Islet of Langerhans (tissue), 1 donor: ENCODE measurements at regions not wholly inside any gene's neighbourhood (a gene's known extent, or its start where the extent isn't known, plus 50 kb on each side); places are given as distances from the start of the nearest gene placed in this dataset.
A peak's percentile ranks its signal among the peaks of the same experiment; 100 is the strongest.

Experiments used
- FAIRE-seq: peaks from one replicate; lab custom pipeline; 2011; peaks lifted over from hg19 to GRCh38; lab: Jason Lieb, UNC

DNA sequence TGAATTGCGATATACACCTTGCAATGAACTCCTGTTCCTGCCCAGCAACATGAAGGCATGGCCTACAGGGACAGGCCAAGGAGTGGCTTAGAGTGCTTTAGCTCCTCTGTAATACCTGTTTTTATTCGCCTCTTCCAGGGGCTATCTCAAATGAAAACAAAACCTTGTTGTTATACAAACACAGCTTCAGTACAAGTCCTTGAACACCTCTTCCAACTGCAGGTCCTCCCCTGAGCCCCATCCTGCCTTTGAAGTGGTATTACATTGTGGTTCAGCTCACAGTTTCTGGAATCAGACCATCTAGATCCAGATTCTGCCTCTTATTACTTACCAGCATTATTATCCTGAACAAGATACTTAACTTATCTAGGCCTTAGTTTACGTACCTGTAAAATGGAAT lies 83.0 kb upstream of the HNRNPA3 start:
- FAIRE-seq, result no peak

DNA sequence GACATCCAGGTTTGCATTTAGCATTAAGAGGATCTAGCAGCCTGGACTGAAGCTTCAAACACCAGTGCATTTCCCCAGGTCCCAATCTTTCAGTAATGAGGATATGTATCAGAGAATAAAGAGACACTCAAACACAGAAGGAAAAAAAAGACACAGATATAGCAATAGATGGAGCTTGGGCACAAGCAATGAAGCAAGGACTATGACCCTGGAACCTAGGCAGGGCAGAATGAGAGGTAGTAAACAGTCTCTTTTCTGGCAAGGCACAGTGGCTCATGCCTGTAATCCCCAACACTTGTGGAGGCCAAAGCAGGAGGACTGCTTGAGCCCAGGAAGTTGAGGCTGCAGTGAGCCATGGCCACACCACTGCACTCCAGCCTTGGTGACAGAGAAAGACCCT lies 80.7 kb upstream of the HNRNPA3 start:
- FAIRE-seq, result no peak

DNA sequence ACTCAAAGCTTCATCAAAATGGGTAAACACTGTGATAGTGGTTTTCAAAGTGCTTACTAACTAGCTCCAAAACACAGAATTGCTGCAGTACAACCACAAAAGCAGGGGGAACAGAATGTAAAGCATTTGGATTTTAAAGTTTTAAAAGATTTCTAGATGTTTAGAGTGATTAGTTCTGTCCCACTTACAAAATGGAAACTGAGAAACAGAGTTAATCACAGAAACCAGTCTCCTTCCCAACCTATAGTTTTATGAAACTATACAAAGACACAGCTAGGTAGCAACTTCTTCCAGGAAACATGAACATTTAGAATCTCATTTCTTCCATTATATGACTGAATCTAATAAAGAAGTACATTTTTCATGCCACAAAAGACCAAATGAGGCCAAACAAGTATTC lies 73.8 kb upstream of the HNRNPA3 start:
- FAIRE-seq, result no peak

DNA sequence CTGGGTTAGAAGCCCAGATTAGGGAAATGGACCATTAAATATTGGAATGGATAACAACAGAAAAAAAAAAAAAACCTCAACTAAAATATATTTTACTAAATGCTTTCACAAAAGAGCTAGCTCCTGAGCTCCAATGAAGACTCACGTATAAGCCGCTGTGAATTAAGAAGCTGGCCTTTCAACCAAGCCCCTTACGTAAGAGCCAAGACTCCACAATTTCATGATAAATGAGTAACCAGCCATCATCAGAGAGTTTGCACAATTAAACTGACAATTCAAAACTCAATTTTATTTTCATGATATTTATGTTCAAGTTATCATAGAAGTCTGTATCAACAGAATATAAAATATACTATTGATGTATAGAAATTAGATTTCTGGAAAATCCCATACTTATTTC lies 70.7 kb upstream of the HNRNPA3 start:
- FAIRE-seq, result no peak

DNA sequence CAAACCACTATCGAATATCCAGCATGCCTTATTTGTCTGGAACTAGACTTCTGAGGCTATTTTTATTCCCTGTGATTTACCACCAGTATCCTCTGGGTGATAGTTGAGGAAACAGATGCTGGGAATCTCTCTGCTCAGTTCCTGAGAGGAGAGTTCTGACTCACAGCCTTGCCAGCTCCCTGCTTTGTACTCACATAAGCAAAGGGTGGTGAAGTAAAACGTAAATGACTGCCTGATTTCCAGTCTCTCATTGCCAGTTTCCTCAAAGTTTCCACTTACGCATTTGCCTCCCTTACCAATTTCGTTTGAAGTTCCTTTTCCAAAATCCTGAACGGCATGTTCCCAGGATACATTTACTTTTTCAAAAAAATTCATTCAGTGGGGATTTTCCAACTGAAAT lies 69.2 kb upstream of the HNRNPA3 start:
- FAIRE-seq, result no peak

DNA sequence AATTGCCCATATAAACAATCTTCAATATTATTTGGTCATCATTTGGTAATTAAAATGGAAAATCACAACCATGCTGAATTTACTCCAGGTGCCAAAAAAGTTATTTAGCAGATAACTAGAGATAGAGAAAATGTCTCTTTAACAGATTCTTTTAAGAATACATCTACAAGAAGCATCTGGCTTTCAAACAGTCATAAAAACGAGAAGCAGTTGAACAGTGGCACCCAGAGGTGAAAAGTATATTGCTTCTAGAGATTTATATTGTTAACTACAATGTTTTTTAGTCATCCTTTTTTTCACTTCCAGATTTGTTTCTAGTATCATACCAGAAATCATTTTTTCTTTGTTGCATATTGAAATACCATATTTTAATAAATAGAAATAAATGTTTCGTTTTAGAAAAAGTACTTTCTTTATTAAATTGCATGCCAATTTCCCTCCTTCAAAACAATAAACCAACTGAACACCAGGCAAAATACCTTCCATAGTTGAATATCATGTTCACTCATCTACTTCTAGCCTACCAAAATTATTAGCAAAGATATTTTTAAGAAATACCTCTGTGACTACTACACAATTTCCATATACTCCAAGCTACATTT lies 65.4 kb upstream of the HNRNPA3 start:
- FAIRE-seq, result peak; percentile 99

DNA sequence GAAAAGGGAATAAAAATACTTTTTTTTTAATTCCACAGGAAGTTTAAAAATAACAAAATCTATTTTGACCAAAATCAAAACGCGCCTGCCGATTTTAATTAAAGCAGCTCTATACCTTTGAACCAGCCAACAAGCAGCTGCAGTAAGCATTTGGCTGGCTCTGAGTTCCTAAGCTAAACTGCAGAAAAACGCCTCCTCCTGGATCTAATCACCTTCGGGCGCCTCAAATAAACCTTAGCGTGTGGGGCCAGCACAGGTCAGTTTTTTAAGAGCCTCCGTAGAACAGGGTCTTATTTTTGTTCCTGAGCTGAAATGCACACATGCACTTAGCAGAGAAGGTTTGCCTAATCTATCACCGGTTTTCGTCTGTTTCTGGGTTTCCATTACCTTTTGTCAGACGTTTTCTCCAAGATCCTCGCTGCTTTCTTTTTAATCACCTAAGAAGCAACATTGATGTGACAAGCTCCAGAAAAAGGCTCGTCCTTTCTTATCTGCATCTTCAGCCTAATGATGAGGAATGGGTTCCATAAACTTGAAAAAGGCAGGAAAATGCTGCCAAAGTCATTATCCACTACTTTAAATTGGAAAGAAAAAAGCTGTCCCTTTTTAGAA lies 64.7 kb upstream of the HNRNPA3 start:
- FAIRE-seq, result no peak

DNA sequence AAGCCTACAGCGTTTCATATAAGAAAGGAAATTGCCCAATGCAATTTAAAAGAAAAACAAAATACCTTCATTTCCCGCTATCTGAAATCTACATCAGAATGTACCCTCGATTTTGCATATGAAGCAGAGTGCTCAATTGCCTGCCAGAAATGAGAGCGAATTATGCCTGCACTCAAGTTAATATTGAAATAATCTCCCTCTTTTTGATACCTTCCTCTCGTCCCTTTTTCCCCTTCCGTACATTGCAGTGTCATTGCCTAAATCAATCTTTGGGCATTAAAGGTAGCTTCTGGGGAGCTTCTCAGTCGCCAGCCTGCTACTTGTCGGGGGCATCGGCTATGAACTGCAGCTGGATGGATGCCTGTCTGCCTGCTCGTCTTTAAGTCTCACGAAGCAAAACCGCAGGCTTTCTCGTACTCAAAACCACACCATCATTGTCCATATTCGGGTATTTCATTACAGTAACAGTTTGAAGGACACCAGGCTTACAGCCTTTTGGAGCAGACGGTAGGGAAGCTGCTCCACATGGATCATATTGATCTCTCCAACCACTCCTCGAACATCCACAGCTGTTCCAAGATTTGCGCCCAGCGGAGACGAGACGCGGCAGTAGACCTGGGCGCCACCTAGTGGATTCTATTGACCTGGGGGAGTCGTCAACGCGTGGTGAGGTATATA lies 64.0 kb upstream of the HNRNPA3 start:
- no peak for FAIRE-seq

DNA sequence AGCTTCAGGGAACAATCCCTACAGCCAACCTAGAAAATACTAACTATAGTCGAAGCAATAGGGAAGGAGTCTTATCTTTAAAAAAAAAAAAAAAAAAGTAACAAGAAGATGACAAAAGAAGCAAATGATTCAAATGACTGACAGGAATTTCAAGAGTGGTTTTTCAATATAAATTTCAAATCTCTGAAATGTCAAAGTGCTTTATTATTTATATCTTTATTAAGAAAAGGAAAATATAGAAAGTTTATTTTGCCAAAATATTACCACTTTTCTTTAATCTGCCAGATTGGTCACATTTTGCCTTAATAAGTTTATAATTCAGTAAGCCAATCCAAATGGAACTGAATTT lies 63.5 kb upstream of the HNRNPA3 start:
- peak; percentile 66 for FAIRE-seq

DNA sequence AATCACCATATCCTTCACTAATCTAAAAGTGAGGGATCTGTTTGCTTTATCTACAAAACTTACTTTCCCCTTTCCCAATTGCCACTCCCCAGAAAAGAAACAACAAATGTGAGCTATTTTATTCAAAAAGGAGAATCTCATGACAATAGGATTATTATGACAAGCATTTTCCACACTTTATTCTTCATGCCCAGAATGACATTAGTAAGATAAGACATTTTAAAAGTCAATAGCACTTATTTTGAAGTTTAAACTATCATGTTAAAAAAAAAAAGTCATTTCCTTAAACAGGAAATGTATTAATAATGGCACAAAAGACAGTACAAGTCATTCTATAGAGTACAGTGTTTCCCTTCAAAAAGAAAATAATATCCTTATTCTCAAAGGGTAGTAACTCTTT lies 58.8 kb upstream of the HNRNPA3 start:
- no peak for FAIRE-seq

DNA sequence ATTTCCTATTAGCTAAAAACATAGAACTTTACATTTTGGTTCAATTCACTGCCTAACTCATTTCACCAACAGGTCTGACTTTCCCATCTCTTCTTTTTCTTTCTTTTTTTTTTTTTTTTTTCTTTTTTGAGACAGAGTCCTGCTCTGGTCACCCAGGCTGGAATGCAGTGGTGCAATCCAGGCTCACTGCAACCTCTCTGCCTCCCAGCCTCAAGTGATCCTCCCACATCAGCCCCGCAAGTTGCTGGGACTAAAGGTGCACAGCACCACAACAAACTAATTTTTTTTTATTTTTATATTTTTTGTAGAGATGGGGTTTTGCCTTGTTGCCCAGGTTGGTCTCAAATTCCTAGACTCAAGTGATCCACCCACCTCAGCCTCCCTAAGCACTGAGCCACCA lies 57.8 kb upstream of the HNRNPA3 start:
- no peak for FAIRE-seq

DNA sequence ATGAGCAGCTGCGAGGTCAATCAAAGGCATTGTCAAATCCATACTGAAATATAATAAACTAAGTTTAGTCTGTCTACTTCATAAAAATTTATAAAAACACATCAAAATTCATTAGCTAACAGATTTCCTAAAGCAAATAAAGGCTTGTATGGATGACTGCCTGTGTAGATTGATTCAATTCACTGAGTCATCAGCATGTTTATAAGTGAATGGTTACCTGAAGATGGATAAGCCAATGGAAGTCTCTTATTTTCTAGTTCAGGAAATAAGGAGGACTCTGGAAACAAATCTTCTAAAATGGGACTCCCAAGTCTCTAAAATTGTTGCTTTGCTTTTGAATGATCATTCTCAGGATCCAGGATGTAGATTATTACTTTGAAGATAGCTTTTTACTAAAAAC lies 57.0 kb upstream of the HNRNPA3 start:
- FAIRE-seq, result peak; percentile 33

DNA sequence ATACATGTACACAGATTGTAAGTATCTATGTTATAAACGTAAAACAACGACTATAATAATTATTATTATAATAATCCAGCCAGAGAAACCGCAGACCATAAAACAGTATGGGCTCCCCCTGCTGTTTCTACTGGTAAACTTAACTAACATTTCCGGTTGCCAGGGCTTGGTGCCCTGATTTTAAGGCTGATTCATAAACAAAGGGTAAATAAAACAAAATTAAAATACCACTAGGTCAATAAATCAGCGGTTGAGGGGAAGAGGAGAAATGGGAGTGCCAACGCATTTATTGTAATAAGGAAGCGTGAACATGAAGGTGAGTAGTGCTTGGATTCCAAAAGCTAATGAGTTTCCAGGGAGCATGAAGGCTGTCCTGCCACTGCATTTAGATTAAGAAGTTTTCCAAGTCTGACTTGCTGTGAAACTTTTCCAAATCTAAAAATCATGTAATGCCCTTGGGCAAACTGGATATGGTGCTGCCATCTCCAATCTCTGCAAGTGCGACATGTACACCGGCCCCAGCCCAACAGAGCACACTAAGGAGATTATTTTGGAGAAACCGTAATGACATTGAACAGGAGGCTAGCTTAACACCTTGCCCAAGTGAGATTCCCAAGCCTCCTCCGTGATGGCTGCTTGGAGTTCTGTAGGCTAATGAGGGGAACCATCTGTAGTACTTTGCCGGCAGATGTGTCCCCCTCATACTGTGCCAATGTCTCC lies 50.7 kb upstream of the HNRNPA3 start:
- FAIRE-seq, result peak; percentile 79
